Prostate gland (tissue), 2 donors: ENCODE measurements at regions not wholly inside any gene's neighbourhood (a gene's known extent, or its start where the extent isn't known, plus 50 kb on each side); places are given as distances from the start of the nearest gene placed in this dataset.

Experiments used
- DNase-seq: peaks from one replicate; pipeline ENCODE4 v3.0.0-alpha.2; 2019; ENCODE audit warnings: low spot score
- H3K27ac ChIP-seq, 2 donors: fragments of 200-600 bp; sonication (generic); 2 replicates each; pipeline ENCODE4 v1.5.1; 2017 to 2019
- H3K27me3 ChIP-seq: fragments of 200-600 bp; sonication (generic); replicated peaks from 2 replicates; pipeline ENCODE4 v1.5.1; 2019; ENCODE audit not compliant: insufficient read depth
- H3K36me3 ChIP-seq, 2 donors: fragments of 200-600 bp; sonication (generic); 1 replicate in 1 of 2; 2 replicates in 1 of 2; pipeline versions ENCODE4 v1.5.1 to v1.8.1; 2017 to 2019
- H3K4me1 ChIP-seq: fragments of 200-600 bp; sonication (generic); replicated peaks from 2 replicates; pipeline ENCODE4 v1.5.1; 2019
- H3K4me3 ChIP-seq, 2 donors: fragments of 200-600 bp; sonication (generic); 2 replicates each; pipeline ENCODE4 v1.5.1; 2017 to 2019
- H3K9me3 ChIP-seq: fragments of 200-600 bp; sonication (generic); 2 replicates; pipeline ENCODE4 v1.5.1; 2017
- POLR2A ChIP-seq: fragments of 450-650 bp; IDR thresholded peaks from one replicate; pipeline ENCODE4 v1.6.1; 2016; ENCODE audit warnings: antibody characterized with exemption, mild to moderate bottlenecking
- POLR2AphosphoS5 ChIP-seq: sonication (generic); formaldehyde crosslinking; IDR thresholded peaks from one replicate; pipeline ENCODE4 v1.6.1; 2017; ENCODE audit warnings: antibody characterized with exemption
- WGBS: methylation state at CpG from one replicate; pipeline ENCODE4 v1.1.5; 2018; 5-methylcytosine and 5-hydroxymethylcytosine counted together
- intact Hi-C: fragments of 100-400 bp; cut with DNase I; formaldehyde crosslinking; loops from one replicate; pipeline ENCODE4 v1.14.2; 2022
- TF ChIP-seq, protein P1 (sequence below), 4 experiments: fragments of 200-600 bp in 2 of 4; fragments of 450-650 bp in 2 of 4; sonication (generic) in 2 of 4; IDR thresholded peaks; 1 replicate in 3 of 4; 2 replicates in 1 of 4; pipeline ENCODE4 v1.5.1; 2016 to 2019; ENCODE audit warnings: antibody characterized with exemption in 4 of 4, mild to moderate bottlenecking in 2 of 4, moderate library complexity in 2 of 4

- Histone ChIP-seq H3K36me3 (no peaks in the 10 kb centered on the region), H3K27me3 (no peaks in the 10 kb centered on the region), H3K4me1 (no peaks in the 10 kb centered on the region), H3K4me3 (no peak overlapping the region), H3K9me3 (no peaks in the 10 kb centered on the region), H3K27ac (no peak overlapping the region)
- DNase-seq, result no peak
- TF ChIP-seq, protein P1, sequence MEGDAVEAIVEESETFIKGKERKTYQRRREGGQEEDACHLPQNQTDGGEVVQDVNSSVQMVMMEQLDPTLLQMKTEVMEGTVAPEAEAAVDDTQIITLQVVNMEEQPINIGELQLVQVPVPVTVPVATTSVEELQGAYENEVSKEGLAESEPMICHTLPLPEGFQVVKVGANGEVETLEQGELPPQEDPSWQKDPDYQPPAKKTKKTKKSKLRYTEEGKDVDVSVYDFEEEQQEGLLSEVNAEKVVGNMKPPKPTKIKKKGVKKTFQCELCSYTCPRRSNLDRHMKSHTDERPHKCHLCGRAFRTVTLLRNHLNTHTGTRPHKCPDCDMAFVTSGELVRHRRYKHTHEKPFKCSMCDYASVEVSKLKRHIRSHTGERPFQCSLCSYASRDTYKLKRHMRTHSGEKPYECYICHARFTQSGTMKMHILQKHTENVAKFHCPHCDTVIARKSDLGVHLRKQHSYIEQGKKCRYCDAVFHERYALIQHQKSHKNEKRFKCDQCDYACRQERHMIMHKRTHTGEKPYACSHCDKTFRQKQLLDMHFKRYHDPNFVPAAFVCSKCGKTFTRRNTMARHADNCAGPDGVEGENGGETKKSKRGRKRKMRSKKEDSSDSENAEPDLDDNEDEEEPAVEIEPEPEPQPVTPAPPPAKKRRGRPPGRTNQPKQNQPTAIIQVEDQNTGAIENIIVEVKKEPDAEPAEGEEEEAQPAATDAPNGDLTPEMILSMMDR (IDR thresholded peaks at IDR 0.05), result no peak
- TF ChIP-seq POLR2A (no peak), POLR2AphosphoS5 (no peak)
- intact Hi-C loops, result no loop called here
- 91% methylated on average over 4 of the region's 4 CpGs for WGBS
Observed at GRCh38 chr2:8214036-8214615, 467.7 kb upstream of the ID2 start.

DNA sequence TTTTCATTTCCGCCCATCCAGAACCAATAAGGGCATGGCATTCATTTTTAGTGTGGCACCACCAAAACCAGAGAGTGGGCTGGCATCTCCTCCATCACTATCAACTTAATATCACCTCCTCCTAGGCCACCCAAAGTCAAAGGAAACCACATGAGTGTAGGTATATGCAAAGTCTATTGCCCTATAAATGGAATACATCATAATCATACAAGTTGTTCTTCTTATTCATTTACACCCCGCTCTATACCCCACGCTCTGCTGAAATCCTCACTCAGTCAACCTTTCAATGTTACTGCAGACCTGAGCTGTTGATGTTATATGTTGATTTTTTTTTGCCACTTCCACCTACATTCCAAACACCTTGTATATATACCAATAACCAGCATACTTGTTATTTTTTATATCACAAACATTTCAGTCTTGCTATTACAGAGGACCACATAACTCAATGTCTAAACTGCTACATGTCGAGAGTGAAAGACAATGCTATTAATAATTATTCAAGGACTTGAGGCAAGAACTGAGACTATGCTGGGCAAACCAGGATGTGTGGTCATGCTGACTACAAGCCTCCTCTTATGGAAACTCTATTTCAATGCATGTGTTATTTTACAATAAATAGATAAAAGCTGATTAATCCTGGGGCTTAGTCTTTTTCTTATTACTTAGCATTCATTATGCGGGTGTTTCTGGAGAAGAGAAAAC is 466.5 kb upstream of the ID2 start:
- no peaks in the 10 kb centered on the region for H3K9me3 ChIP-seq
- no peak for TF ChIP-seq POLR2A
- TF ChIP-seq, protein P1 (IDR thresholded peaks at IDR 0.05), result no peak
- TF ChIP-seq POLR2AphosphoS5, result no peak
- no peaks in the 10 kb centered on the region for H3K27me3 ChIP-seq
- WGBS, result 93% methylated on average over 5 of the region's 5 CpGs
- no peak overlapping the region for H3K4me3 ChIP-seq
- H3K36me3 ChIP-seq, result no peaks in the 10 kb centered on the region
- intact Hi-C loops, result no loop called here
- H3K4me1 ChIP-seq, result no peaks in the 10 kb centered on the region
- no peak overlapping the region for H3K27ac ChIP-seq
- DNase-seq, result no peak

DNA sequence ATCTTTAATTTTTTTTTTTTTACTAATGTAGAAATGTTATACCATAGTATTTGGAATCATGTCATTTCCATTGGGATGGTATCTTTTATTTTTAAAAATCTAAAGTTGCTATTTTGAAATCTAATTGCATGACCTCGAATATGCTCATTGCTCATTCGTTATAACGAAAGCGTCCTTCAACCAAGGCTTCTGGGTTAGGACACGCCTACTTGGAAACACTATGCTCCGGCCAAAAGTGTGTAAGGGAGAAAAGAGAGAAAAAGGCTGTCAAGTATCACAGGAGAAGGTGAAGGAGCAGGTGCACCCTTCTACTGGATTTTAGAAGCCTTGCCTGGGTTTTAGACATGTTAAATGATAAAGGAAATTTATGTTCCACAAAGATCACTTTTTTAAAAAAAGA is 465.9 kb upstream of the ID2 start:
- H3K27ac ChIP-seq, result no peak overlapping the region

GRCh38 chr2:8216397-8216796 is 465.5 kb upstream of the ID2 start:
- no peaks in the 10 kb centered on the region for H3K36me3 ChIP-seq
- H3K27ac ChIP-seq, result no peak overlapping the region
- H3K4me3 ChIP-seq, result no peak overlapping the region
- no peak for TF ChIP-seq POLR2A
- TF ChIP-seq POLR2AphosphoS5, result no peak
- TF ChIP-seq, protein P1 (IDR thresholded peaks at IDR 0.05), result no peak
- no peak for DNase-seq
- no peaks in the 10 kb centered on the region for H3K27me3 ChIP-seq
- 51% methylated on average over 1 of the region's 1 CpG for WGBS
- H3K9me3 ChIP-seq, result no peaks in the 10 kb centered on the region
- intact Hi-C loops, result no loop called here
- H3K4me1 ChIP-seq, result no peaks in the 10 kb centered on the region

More for the DNA sequence above, 465.9 kb upstream of the ID2 start:
- Histone ChIP-seq H3K36me3 (no peaks in the 10 kb centered on the region), H3K4me1 (no peaks in the 10 kb centered on the region), H3K4me3 (no peak overlapping the region), H3K9me3 (no peaks in the 10 kb centered on the region), H3K27me3 (no peaks in the 10 kb centered on the region)
- intact Hi-C loops, result no loop called here
- no peak for DNase-seq
- WGBS, result 90% methylated on average over 6 of the region's 6 CpGs
- no peak for TF ChIP-seq POLR2A
- TF ChIP-seq, protein P1 (IDR thresholded peaks at IDR 0.05), result no peak
- TF ChIP-seq POLR2AphosphoS5, result no peak

DNA sequence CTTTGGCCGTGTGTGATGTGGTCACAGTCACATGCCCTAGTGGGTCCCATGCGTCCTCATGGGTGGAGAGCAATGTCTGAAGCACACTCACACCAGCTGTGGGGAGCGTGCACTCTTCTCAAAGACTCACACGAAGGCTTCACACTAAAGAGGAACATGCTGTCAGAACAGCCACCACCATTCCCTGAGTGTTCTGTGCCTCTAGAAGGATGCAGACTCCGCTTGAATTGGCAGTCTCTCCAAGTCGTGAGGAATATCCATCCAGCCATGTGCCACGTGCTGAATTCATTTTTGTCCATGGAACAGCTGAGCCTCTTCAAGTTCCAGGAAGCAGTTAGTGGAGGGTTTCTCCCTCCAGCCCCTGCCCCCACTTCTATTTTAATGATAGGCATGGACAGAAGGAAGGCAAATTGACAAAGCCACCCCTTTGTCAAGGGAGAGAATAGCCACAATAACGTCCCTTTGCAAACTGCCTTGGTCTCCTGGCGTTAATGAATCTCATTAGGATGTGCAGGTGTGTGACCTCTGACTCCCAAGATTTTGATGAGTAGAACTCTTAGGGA is 464.3 kb upstream of the ID2 start:
- TF ChIP-seq POLR2A (no peak), POLR2AphosphoS5 (no peak)
- TF ChIP-seq, protein P1 (IDR thresholded peaks at IDR 0.05), result no peak
- Histone ChIP-seq H3K27me3 (no peaks in the 10 kb centered on the region), H3K36me3 (no peaks in the 10 kb centered on the region), H3K9me3 (no peaks in the 10 kb centered on the region), H3K4me1 (no peaks in the 10 kb centered on the region), H3K27ac (no peak overlapping the region), H3K4me3 (no peak overlapping the region)
- WGBS, result 72% methylated on average over 9 of the region's 9 CpGs
- no peak for DNase-seq
- intact Hi-C loops, result no loop called here
